MV-4-11 (cell line): ENCODE measurements at regions not wholly inside any gene's neighbourhood (a gene's known extent, or its start where the extent isn't known, plus 50 kb on each side); places are given as distances from the start of the nearest gene placed in this dataset.

Source experiments
- DNase-seq: peaks from one replicate; lab custom pipeline; 2025; lab: John Stamatoyannopoulos, UW

DNA sequence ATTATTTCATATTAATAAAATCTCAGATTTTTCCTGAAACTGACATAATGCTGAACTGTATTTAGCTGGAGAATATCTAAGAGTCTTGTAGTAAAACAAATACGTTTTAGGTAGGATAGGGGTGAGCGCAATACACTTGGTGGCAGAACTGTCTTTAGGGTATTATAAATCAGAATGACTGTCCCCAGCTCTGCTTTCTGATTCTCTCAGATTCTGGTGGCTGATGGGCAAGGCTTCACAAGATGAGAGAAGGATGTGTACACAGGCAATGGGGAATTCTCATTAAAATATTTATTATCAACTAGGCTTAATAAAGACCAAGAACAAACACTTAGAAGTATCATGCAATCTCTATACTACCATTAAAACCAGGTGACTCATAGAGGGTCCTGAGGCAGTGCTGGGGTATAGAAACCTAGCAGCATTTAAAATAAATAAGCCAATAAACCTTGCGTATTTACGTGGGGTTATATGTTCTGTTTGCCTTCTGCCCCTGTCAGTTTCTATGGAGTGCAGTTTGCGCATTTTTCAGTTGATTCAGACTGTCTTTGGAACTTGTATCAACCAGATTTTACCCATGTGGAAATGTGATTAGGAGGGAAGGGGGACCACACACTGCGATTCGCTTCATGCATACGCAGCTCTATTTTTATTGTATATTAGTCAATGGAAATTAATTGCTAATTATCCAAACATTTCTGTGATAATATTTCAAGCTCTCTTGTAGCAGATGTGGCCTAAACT is 1150.7 kb upstream of the WWC1 start:
- no peak for DNase-seq

DNA sequence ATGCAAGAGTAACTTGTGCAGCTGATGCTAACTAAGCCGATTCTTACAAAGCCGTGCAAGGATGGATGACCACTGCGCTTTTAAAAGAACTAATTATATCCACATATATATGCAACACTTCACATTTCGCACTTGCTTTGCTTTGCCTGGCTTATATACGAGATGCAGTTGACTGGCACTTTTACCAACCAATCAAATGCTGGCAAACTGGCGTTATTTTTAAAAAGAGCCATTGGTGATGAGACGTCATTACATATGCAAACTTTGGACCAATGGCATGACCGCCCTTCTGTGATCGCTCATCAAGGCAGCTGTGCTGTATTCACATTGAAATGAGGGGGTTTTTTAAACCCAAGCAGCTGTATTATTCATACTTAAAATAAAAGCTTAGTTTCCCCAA is 1147.7 kb upstream of the WWC1 start:
- no peak for DNase-seq

DNA sequence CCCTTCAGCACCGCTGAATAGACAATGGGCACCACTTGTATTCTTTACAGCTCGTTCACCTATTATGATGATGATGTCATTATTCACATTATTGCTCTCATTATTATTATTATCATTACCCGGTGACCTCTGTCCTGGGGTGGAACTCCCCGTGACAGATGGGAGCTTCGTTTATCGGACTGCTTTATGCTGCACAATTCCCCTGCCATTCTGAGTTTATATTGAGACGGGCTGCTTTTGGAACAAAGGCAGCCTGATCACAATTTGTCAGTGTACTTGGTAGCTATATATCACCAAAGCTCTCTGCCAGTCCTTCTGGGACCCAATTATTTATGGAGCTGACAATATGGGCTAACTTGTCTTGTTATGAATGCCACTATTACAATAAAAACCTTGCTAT is 1145.6 kb upstream of the WWC1 start:
- DNase-seq, result no peak

DNA sequence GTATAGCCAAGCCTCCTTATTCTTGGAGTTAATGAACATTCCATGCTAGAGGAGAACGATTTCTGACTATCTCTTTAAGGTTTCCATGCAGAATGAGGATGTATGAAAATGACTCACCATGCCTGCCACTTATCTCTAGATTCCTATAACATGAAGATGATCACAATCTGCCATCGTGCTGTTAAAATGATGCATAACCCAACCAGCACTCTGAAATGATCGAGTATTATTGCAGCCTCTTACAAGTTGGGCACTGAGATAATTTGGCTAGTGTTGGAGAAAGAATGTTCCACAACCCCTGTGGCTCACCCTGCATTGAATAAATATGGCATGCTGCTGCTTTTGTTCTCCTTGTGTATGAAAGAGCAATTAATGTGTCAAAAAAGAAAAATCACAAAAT is 1143.6 kb upstream of the WWC1 start:
- DNase-seq, result no peak

DNA sequence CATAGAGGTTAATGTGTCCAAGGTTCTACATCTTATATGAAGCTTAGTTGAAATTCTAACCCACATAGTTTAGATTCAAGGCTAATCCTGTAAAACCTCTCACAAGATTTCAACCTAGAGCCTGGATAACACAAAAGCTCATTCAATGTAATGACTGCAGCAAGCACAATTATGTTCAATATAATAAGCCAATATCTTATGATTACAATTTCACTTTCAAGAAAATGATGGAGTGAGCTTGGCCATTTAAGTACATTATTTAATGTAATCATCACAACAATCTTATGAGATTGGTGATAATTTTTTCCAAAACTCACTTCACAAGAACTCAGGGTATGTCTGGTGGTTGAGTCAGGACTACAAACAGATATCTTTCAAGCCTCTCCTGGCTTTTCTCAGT is 1140.8 kb upstream of the WWC1 start:
- no peak for DNase-seq

DNA sequence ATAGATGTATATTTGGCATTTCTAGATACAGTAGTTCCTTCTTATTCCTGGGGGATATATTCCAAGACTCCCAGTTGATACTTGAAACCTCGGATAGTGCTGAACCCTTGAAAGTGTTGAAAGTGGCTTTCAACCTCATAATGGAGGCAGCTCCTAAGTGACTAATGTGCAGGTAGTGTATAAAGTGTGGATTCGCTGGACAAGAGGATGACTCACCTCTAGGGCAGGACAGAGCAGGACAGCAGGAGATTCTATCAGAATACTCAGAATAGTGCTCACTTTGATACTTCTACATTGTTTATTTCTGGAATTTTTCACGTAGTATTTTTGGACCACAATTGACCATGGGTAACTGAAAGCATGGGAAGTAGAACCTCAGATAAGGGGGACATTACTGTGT is 1138.9 kb upstream of the WWC1 start:
- no peak for DNase-seq

DNA sequence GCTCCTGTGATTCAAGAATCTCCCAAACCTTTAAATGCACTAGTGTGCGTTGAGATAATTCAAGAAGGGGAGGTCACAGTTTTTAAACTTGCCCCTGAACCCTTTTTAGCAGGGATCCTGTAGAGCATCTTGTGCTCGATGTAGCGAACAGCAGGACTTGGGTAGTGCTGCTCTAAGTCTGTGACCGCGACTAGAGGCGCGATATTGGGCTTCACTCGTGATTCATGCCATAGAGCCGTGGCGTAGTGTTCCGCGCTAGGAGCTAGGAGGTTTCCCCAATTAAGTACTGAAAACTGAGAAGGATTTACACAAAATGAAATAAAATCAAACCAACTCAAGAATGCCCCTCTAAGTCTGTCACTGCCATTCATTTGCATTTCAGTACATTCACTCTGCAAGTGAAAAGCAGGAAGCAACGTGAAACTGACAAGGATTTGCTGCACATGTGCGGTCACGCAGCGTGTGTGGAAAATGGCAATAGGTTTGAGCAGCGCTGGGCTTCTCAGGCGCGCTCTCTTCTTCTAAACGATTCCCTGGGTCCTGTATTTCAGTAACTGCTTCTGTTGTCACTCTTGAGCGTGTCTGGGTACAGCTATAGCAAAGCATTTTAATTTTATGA is 1135.9 kb upstream of the WWC1 start:
- DNase-seq, result no peak

DNA sequence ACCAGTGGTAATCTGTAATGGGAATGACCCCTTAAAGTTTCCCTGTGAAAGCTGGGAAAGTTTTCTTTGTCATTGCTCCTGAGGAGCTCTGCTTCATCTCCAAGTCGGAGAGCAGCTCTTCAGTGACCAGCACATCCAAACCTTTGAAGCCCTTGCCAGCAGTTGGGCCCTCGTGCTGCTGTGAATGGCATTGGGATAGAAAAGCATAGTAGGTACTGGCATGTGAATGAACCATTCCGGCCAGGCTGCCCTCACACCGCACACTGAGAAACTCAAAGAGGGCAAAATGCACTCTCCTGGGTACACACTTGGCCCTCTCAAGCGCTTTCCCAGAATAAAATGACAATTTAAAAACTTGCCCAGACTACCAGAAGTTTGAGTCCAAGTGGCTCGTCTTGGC is 1135.0 kb upstream of the WWC1 start:
- DNase-seq, result no peak

DNA sequence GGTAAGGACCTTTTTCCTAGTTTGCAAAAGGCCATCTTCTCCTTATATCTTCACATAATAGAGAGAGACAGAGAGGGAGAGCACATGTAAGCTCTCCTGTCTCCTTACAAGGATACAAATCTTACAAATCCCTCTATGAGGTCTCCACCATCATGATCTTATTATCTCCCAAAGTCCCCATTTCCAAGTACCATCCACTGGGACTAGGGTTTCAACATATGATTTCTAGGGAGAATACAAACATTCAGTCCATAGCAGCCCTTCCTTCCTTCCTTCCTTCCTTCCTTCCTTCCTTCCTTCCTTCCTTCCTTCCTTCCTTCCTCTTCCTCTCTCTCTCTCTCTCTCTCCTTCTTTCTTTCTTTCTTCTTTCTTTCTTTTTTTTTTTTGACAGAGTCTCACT is 1132.9 kb upstream of the WWC1 start:
- DNase-seq, result no peak

DNA sequence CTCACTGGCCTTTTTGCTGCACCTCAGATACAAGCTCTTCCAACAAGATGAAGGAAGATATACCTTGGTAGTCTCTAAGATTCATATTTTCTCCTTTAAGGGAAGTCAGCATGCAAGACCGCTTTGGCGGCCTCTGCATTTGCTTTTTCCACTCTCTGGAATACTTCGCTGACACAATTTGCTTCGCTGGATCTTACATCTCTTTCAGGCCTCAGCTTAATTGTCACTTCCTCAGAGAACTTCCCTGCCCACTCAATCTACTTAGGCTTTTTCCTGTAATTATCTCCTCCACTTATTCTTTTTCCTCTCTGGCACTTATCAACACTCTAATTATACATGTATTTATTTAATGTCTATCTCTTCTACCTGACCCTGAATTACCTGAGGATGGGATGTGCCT is 1131.1 kb upstream of the WWC1 start:
- DNase-seq, result no peak

DNA sequence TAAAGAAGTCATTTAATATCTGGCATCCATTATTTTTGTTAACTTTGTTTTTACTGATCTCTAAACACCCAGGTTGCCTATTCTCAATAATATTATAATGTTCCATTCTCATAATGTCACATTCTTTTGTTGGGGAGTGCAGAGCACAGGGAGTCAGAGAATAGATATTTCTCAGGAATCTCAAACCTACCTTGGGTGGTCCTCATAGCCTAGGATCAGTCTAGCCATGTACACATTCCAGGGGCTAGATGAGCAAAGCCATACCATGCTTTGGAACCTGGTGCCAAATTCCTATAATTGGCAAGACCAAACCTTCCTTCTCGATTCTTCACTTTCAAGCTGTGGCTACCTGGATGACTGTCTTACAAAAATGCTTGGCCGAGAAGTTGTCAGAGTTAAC is 1124.7 kb upstream of the WWC1 start:
- DNase-seq, result no peak

DNA sequence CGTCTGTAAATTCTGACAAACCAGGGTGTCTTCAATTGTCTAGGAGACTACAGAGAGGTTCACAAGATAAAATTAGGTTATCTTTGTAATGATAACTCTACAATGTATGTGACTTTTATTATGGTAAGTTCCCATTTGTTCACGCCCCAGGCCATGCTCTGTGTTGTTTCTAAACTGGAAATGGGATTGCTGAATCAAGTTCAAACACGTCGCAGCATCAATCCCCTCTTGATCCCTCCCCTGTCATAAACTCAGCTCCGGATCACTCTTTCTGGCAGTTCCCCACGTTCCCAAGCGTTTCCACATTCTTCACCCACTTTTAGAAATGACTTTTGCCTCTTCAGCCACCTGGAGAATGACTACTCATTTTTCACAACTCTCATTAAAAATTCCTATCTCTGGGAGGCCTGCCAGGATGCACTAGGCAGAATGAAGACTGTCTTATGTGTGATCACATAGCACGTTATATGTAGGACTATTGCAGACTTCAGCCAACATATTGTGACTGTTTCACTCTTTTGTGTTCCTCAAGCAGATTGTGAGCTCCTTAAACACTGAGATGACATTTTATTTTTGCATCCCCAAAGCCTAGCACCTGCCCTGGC is 1124.2 kb upstream of the WWC1 start:
- DNase-seq, result no peak

DNA sequence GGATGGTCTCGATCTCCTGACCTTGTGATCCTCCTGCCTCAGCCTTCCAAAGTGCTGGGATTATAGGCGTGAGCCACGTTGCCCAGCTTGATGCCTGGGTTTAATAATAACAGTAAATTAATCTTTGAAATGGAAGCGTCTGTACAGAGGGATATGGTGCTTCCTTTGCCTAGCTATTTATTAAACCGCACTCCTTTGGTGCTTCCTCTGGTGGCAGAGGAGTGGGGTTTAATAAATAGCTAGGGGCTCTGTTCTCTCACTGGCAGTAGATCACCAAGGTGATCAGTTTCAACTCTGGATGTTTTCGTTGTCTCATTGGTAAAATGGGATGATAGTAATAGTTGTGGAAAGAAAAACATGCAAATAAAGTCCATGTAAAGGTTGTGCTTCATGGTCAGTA is 1122.5 kb upstream of the WWC1 start:
- no peak for DNase-seq

DNA sequence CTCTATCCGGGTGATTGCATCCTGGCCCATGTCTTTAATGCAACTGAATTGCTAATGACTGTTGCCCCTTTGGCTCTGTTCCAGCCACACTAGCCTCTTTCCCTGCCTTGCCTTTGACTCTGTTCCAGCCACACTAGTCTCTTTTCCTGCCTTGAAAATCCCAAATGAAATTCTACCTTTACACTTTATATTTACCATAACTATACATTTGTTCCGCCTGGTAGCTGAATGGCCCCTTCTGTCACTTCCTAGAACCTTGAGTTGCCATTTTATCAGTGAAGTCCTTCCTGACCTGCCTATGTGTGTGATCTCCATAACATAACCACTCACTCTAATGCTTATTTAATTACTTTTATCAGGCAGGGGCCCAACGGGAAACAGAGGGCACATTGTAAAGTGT is 1120.4 kb upstream of the WWC1 start:
- no peak for DNase-seq

DNA sequence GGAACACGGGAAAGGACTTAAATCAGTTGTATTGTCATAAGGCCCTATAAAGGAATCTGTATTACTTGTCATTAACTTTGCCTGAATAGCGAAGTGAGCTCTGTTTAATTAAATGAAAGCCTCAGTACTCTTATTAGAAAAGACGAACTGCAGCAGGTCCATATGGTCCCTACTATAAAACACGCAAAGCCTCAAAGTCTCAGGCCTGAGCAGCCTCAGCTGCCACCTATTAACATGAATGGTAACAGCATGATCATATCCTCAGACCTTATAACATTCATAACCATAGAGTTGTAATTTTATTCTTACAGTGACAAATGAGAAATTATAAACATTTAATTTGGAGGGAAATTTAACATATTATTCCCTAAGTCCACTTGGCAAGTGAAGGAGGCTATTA is 1113.7 kb upstream of the WWC1 start:
- no peak for DNase-seq

DNA sequence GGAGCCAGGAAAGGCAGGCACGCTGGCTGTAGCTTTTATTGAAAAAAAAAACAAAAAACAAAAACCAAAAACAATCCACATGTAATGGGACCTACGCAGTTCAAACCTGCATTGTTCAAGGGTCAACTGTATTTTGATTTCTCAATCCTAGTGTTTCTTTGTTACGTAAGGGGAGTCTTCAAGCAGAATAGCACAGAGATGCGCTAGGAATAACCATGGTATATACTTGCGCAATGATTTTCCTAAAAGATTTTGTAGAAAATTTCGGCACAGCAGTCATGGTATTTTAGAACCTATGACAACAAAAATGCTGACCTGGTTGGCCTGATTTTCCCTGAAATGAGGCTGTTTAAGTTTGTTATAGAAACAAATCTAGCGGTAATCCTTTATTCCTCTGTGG is 1110.5 kb upstream of the WWC1 start:
- no peak for DNase-seq

DNA sequence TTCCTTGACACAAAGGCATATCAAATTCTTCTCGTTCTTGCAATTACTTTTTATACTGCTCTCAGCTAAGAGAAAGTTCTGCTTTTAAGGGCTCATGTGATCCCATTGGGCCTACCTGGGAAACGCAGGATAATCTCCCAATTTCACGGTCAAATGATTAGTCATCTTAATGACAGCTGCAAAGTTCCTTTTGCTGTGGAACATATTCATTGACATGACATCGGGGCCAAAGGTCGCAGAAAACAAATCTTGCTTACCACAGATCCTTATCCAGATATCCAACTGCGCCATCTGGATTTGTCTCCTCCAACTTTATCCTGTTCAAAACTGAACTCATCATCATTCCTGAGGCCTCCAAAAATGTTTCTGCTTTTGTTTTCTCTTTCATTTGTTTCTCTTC is 1085.6 kb upstream of the WWC1 start:
- DNase-seq, result no peak

DNA sequence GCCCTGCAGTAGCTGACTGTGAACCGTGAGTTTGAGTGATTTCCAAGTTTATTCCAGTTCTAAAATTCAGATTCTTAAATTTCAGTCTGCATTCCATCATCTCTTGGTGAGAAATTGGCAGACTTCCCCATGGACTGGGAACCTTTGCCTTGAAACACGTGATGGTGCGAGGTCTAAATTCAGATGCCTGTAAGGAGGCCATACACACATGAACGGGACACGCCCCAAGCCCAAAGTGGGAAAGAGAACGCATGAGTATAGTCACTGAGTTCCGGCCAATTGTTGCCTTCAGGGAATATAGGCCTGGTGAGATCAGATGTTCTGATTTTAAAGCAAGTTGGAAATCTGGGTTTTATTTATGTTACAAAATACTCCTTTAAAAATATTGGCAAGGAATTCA is 1084.4 kb upstream of the WWC1 start:
- DNase-seq, result no peak

DNA sequence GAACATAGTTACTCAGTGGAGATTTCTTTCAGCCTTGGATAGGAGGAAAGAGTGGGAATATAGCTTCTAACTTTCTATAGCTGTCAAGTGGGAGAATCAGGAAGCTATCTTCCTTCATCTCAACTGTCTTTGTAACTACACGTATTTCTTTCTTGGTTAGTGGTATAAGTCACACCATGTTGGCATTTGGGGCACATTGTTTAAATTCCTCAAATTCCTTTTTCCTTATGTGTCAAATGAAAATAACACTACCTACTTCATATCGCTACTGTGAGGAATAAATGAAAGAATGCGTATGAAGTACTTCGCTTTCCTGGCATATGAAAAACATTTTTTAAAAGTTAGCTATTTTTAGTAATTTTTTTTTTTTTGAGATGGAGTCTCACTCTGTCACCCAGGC is 1082.5 kb upstream of the WWC1 start:
- DNase-seq, result no peak

DNA sequence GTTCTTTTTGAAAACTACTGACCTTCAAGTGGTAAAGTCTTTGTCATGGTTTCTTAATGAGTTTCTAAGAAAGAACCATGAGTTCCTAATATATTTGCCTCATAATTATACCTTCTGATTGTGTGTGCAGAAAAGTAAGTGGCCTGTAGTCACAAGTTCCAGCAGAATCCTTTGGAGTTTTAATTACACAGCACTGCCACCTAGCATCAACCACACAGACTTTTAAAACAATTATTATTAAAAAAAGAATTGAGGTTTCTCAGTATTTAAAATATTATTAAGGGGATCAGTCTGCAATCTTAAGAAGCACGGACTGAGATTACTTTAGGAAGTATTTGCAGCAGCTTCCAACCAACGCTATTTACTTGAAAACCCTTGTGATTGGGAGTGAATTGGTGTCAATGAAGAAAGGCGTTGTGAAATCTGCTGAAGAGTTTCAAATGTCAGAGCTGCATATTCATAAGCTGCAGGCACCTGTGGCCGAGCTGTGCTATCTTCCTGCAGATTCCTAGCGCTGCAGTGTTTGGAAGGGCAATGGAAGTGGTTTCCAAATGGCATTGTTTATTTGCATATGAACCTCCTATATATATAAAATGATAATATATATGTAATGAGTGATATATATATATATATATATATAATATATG is 1074.2 kb upstream of the WWC1 start:
- no peak for DNase-seq

DNA sequence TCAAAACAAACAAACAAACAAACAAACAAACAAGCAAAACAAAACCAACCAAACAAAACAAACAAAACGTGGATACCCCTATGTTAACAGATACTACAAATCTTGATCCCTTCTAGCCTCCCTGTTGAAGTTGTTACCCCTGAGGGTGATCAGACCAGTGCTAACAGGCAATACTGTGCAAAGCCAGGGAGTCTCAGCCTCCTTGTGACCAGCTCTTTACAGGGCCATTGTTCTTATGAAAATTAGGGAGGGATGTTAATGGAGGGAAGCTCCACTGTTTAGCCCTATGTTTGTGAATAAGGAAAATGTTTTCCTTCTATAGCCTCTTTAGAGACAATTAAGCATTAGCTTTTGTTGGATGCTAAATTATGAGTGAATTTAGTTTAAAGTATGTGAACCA is 1072.1 kb upstream of the WWC1 start:
- no peak for DNase-seq

DNA sequence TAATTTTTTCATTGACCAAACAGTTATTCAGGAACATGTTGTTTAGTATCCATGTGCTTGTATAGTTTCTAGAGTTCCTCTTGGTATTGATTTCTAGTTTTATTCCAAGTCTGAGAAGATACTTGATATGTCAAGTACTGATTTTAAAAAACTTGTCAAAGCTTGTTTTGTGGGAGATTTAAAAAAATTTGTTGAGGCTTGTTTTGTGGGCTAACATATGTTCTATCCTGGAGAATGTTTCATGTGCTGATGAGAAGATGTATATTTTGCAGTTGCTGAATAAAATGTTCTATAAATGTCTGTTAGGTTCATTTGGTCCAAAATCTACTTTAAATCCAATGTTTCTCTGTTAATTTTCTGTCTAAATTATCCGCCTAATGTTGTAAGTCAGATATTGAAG is 1065.1 kb upstream of the WWC1 start:
- DNase-seq, result no peak

DNA sequence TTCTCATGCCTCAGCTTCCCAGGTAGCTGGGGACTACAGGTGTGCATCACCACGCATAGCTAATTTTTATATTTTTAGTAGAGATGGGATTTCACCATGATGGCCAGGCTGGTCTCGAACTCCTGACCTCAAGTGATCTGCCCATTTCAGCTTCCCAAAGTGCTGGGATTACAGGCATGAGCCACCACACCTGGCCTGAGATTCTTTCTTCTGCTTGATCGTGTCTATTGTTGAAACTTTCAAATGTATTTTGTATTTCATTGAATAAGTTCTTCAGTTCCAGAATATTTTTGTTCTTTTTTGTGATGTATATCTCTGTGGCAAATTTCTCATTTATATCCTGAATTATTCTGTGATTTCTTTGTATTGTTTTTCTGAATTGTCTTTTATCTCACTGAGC is 1063.3 kb upstream of the WWC1 start:
- no peak for DNase-seq
